ENCODE measurements at regions not wholly inside any gene's neighbourhood (a gene's known extent, or its start where the extent isn't known, plus 50 kb on each side); places are given as distances from the start of the nearest gene placed in this dataset.

- TF ChIP-seq BRD9 (IDR thresholded peaks at IDR 0.05; ENCODE audit: low read depth, partially characterized antibody), result no peak
- no peak for TF ChIP-seq ZNF354B (CRISPR knock-in tag; IDR thresholded peaks at IDR 0.05)
- no peak for TF ChIP-seq ZNF655 (CRISPR knock-in tag; IDR thresholded peaks at IDR 0.05)
- TF ChIP-seq CBX1 (IDR thresholded peaks at IDR 0.05; ENCODE audit: low read depth), result no peak
- TF ChIP-seq BCLAF1 (IDR thresholded peaks at IDR 0.05; ENCODE audit: borderline replicate concordance in 1 of 2, control insufficient read depth in 1 of 2, low read depth in 2 of 2, low read length in 1 of 2), result no peak
Measured at GRCh38 chr6:149142924-149143429, 174.5 kb upstream of the TAB2 start.
